ENCODE measurements at regions not wholly inside any gene's neighbourhood (a gene's known extent, or its start where the extent isn't known, plus 50 kb on each side); places are given as distances from the start of the nearest gene placed in this dataset.
A peak's percentile ranks its signal among the peaks of the same experiment; 100 is the strongest.

GRCh38 chr10:118107541-118107940 lies 60.8 kb upstream of the RAB11FIP2 start:
- DNase-seq (ENCODE audit: low read depth): no peak

GRCh38 chr10:118107040-118107439 lies 60.3 kb upstream of the RAB11FIP2 start:
- no peak for DNase-seq (ENCODE audit: low read depth)

GRCh38 chr10:118106426-118106825 lies 59.7 kb upstream of the RAB11FIP2 start:
- DNase-seq (ENCODE audit: low read depth): peak; percentile 50

GRCh38 chr10:118102121-118102520 lies 55.4 kb upstream of the RAB11FIP2 start:
- DNase-seq (ENCODE audit: low read depth): no peak

GRCh38 chr10:118101501-118101900 lies 54.8 kb upstream of the RAB11FIP2 start:
- DNase-seq (ENCODE audit: low read depth): peak; percentile 75
